ENCODE measurements at regions not wholly inside any gene's neighbourhood (a gene's known extent, or its start where the extent isn't known, plus 50 kb on each side); places are given as distances from the start of the nearest gene placed in this dataset.

DNA sequence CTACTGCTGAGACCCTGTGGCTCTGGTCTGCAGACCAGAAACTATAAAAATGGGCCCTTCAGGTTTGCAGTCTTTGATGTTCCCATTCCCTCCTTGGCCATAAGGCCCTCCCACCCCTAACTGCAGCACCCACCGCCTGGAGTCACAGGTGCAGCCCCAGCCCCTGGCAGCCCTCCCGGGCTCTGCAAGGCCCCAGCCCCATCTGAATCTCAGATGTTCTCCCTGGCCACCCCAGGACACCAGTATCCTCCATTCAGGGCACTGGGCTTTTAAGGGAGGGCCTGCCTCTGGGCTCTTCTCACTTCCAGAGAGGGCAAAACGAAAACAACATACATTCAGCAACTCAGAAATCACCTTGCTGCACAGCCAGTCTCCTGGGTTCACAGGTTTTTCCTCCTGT is 107.7 kb upstream of the RET start:
- TF ChIP-seq, protein P1, sequence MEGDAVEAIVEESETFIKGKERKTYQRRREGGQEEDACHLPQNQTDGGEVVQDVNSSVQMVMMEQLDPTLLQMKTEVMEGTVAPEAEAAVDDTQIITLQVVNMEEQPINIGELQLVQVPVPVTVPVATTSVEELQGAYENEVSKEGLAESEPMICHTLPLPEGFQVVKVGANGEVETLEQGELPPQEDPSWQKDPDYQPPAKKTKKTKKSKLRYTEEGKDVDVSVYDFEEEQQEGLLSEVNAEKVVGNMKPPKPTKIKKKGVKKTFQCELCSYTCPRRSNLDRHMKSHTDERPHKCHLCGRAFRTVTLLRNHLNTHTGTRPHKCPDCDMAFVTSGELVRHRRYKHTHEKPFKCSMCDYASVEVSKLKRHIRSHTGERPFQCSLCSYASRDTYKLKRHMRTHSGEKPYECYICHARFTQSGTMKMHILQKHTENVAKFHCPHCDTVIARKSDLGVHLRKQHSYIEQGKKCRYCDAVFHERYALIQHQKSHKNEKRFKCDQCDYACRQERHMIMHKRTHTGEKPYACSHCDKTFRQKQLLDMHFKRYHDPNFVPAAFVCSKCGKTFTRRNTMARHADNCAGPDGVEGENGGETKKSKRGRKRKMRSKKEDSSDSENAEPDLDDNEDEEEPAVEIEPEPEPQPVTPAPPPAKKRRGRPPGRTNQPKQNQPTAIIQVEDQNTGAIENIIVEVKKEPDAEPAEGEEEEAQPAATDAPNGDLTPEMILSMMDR (IDR thresholded peaks at IDR 0.05) = no peak
- no peak for TF ChIP-seq EZH2 (IDR thresholded peaks at IDR 0.05; ENCODE audit: borderline replicate concordance, insufficient read depth, low read depth, low read length, poor library complexity, severe bottlenecking)
